Hippocampal formation (tissue), 2 donors: ENCODE measurements at regions not wholly inside any gene's neighbourhood (a gene's known extent, or its start where the extent isn't known, plus 50 kb on each side); places are given as distances from the start of the nearest gene placed in this dataset.
"Not testable (repeated sequence)": the region's sequence is repeated elsewhere in the genome, so short reads cannot be mapped to it uniquely, and the experiment has no call there.

Experiments used
- DNase-seq, 2 donors: peaks; one replicate each; lab custom pipeline; 2025; lab: John Stamatoyannopoulos, UW

DNA sequence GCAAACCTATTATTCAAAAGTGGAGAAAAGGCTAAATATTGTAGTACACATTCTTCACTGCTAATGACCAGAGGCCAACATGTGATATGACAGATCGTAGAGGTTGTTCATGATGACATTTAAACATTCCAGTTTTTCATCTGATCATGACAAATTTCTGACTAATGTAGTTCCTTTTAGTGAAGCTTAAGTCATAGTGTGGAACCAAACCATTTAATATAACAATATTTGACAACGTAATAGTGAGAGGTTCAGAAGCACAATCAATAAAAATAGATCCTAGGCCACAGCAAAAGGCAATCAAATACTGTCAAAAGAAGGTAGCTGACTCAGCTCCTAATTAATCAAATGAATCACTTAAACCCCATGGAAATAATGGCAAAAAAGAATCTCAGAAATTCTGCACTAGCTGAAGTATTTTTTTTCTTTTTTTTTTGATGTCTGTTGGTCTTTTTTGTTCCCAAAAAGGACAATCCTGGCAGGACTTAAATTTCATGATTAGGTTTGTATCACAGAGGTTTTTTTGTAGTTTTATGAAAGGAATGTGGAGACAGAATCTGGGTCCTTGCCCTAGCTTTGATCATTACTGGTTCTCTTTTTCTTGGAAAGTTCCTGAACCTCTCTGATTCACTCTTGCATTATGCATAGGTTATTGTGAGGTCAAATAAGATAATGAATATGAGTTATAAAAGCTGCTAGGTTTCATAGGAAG, 795.0 kb downstream of the DTWD2 start:
- DNase-seq = no peak

DNA sequence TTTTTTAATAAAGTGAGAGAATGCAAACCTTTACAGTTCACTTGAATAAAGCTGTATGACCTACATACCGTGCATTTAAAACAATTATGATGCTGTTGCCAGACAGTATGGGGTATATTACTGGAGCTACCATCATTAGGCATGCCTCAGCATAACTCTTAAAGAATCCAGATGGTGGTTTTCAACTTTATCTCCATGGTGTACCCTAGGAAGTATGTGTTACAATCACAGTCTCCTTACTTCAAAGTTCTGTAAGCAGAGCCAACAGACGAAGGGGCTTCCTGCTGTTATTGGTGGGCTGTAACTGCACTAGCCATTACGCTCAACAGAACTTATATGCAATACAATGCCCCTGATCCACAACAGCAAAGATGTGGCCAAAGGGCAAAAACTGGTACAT, 803.3 kb downstream of the DTWD2 start:
- no peak for DNase-seq

DNA sequence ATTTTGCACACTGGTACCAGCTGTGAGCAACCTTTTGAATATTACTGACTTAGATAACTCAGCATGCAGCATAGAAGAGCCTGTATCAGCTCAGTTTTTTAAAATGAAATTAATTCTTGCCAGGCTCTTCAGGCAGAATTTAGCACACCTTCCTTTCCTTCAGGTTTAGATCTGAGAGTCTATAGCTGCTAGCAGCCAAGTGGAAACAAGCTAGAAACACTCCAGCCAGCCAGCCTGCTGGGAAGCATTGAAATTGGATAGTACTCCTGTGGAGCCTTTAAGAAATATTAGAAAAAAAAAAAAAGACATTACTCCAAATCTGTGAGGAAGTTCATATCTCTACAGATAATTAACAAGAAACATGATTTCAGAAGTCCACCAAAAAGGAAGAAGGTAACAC, 812.2 kb downstream of the DTWD2 start:
- no peak for DNase-seq

- DNase-seq = no peak
Measured at GRCh38 chr5:118174671-118175070, 813.7 kb downstream of the DTWD2 start.

DNA sequence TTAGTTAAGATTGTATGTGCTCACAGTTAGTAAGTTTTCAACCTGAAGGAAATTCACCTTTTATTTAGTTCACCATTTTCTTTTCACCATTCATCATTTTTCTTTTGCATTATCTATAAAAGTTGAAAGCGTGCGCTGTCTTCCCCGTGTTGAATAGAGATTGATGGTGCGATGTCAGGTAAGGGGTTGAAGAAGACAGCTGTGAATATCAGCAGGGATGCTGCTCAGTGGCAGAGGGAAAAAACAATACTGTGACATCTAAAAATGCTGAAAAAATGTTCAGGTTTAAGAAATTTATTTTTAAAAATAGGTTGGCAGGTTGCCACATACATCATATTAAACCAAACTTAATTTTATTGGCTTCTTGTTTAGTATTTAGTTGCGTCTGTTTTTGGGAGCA, 815.0 kb downstream of the DTWD2 start:
- no peak for DNase-seq

- no peak for DNase-seq
Measured at GRCh38 chr5:118165619-118166018, 822.7 kb downstream of the DTWD2 start.

- no peak for DNase-seq
Measured at GRCh38 chr5:118156181-118156580, 832.2 kb downstream of the DTWD2 start.

- no peak for DNase-seq
Measured at GRCh38 chr5:118146824-118147223, 841.5 kb downstream of the DTWD2 start.

DNA sequence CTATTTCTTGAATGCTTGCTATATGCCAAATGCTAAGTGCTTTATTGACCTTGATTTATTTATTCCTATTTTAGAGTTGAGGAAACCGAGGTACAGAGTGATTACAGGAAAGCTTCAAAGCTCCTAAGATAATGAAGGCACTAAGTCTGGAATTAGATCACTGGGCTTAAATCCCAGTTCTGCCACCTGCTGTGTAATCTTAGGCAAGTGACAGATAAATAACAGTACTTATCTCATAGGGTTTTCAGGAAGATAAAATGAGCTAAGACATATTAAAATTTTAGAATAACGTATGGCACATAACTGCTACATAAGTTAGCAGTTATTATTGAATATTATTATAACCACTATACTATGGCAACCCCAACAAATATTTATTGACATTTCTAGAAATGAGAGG, 843.8 kb downstream of the DTWD2 start:
- no peak for DNase-seq

DNA sequence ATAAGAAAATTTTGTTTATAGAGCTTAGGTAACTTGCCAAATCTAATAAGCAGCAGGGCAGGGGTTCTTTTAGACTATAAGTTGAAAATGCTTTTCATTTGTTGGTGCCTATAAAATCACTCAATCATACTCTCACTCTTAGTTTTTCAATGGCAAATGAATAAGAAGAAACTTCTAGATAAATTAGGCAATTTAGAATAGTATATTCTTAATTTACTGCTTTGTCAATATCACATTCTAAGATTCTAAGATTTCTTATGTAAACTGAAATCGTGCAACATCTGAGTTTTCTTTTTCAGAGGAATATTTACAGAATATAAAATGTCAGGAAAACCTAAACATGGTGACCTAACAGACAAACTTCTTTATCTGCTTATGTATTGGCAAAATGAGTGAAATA, 849.0 kb downstream of the DTWD2 start:
- no peak for DNase-seq

DNA sequence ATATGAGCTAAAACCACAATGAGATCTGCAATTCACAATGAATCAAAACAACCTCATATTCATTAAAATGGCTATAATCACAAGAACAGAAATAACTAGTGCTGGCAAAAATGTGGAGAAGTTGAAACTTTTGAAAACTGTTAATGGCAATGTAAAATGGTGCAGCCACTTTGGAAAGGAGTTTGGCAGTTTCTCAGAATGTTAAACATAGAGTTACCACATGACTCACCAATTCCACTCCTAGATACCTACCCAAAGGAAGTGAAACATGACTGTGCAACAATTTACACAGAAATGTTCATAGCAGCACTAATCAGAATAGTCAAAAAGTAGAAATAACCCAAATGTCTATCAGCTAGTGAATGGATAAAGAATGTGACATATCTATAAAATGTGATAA, 862.2 kb downstream of the DTWD2 start:
- DNase-seq = no peak

DNA sequence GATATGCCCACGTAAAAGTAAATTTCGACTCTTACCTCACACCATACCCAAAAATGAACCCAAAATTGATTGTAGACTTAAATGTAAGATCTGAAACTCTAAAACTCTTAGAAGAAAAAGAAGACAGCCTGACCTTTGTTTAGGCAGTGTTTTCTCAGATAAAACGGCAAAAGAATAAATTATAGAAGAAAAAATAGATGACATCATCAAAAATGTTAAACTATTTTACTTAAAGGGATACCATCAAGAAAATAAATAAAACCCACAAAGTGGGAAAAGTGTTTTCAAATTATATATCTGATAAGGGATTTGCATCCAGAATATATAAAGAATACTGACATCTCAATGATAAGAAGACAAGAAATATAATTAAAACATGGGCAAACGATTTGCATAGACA, 862.7 kb downstream of the DTWD2 start:
- no peak for DNase-seq

DNA sequence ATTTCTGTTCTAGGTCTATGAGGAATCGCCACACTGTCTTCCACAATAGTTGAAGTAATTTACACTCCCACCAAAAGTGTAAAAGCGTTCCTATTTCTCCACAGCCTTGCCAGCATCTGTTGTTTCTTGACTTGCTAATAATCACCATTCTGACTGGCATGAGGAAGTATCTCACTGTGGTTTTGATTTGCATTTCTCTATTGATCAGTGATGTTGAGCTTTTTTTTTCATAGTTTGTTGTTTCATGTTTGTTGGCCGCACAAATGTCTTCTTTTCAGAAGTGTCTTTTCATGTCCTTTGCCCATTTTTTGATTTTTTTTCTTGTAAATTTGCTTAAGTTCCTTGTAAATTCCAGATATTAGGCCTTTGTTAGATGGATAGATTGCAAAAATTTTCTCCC, 867.1 kb downstream of the DTWD2 start:
- DNase-seq = no peak

GRCh38 chr5:118115791-118116190, 872.6 kb downstream of the DTWD2 start:
- no peak for DNase-seq

- no peak for DNase-seq
Measured at GRCh38 chr5:118111956-118112355, 876.4 kb downstream of the DTWD2 start.

DNA sequence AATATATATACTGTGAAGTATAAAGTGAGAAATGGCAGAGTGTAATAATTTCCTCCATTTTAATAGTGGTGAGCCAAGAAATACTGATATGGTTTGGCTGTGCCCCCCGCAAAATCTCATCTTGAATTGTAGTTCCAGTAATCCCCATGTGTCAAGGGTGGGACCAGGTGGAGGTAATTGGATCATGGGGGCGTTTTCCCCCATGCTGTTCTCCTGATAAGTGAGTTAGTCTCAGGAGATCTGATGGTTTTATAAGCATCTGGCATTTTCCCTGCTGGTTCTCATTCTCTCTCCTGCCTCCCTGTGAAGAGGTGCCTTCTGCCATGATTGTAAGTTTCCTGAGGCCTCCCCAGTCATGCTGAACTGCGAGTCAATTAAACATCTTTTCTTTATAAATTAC, 881.1 kb downstream of the DTWD2 start:
- not testable (repeated sequence) for DNase-seq

GRCh38 chr5:118098716-118099115, 889.6 kb downstream of the DTWD2 start:
- no peak for DNase-seq

- no peak for DNase-seq
Measured at GRCh38 chr5:118095115-118095514, 893.2 kb downstream of the DTWD2 start.

- no peak for DNase-seq
Measured at GRCh38 chr5:118088448-118088847, 899.9 kb downstream of the DTWD2 start.

DNA sequence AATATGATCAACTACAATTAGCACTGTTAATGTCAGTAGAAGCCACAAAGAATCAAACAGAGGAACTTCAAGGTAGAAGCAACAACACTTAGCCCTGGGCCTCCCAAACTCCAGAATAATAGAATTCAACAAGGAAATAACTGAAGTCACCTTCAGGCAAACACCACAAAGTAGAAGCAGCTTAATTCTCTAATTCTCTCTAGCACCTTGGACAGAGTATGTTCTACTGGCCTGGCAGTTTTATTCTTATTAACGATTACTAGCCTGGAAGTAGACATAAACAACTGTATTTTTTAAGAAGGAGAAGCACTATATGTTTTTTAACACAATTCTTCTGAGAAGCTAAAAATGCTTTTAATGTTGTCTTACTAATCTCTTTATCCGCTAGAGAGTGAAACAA, 911.9 kb downstream of the DTWD2 start:
- no peak for DNase-seq

DNA sequence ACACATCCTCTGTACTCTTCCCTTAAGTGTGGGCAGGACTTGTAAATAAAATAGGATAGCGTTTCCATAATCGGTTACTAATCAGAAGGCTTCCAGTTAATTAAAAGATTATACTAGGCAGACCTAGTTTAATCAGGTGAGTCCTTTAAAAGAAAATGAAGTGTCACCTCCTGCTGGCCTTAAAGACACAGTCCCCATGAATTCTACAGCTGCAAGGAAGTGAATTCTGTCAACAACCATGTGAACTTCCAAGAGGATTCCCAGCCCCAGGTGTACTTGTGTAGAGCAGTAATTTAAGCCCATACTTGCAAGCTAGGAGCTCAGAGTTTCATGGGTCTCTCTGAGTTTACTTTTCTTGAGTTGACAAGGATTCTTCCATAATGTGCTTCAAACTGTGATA, 918.3 kb downstream of the DTWD2 start:
- DNase-seq = no peak

DNA sequence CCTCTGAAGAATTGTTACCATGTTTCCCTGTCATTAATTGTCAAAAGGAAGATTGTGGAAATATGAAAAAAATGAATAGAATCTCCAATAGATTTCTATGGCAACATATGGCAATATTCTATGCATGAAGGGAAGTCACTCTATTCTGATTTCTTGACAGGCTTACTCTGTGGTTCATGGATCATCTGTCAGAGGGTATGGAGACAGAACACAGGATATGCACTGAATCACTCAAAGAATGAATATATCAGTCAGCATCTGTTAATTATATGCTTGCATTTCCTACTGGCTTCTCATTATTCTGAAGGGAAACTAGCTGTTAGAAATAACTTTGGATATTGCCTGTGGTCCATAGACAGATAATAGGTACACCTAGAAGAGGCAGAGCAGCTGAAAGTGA, 918.9 kb downstream of the DTWD2 start:
- DNase-seq = no peak

DNA sequence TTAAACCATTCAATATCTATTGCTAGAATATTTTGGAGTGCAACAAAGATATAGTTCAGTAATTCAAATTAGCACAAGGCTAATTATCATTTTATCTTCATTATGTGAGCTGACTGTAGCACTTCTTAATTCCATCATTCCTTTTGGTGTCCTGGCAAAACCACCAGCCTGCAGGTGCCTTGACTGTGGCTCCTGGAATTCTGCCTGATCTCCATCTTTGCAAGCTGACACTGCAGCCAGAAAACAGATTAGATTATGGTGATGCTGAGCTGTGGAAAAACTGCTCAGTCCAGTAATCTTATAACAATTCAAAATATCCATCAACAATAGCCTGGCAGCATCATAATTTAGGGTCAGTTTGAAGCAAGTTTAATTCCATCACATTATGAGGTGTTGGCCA, 919.5 kb downstream of the DTWD2 start:
- no peak for DNase-seq

GRCh38 chr5:118063836-118064235, 924.5 kb downstream of the DTWD2 start:
- DNase-seq = not testable (repeated sequence)
